ENCODE measurements at regions not wholly inside any gene's neighbourhood (a gene's known extent, or its start where the extent isn't known, plus 50 kb on each side); places are given as distances from the start of the nearest gene placed in this dataset.

DNA sequence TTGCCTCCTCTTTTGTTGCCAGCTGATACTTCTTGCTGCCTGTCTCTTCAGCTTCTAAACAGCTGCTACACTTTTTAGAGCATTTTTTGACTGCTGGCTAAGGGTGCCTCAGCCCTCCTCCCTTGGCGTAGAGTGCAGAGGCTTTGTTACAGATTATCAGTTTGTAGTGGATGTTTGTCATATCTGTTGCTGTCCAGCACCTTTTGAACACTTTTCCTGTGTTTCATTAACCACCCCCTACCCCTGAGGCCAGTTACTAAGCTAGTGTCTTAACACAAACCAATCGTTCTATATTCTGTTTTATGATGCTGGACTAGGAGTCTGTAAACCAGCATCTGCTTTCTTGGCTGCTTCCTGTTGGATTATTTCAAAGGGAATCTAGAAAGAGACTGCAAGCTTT, 441.5 kb downstream of the DNAH5 start:
- no peak for TF ChIP-seq CTCF (IDR thresholded peaks at IDR 0.05)
- TF ChIP-seq, protein P1, sequence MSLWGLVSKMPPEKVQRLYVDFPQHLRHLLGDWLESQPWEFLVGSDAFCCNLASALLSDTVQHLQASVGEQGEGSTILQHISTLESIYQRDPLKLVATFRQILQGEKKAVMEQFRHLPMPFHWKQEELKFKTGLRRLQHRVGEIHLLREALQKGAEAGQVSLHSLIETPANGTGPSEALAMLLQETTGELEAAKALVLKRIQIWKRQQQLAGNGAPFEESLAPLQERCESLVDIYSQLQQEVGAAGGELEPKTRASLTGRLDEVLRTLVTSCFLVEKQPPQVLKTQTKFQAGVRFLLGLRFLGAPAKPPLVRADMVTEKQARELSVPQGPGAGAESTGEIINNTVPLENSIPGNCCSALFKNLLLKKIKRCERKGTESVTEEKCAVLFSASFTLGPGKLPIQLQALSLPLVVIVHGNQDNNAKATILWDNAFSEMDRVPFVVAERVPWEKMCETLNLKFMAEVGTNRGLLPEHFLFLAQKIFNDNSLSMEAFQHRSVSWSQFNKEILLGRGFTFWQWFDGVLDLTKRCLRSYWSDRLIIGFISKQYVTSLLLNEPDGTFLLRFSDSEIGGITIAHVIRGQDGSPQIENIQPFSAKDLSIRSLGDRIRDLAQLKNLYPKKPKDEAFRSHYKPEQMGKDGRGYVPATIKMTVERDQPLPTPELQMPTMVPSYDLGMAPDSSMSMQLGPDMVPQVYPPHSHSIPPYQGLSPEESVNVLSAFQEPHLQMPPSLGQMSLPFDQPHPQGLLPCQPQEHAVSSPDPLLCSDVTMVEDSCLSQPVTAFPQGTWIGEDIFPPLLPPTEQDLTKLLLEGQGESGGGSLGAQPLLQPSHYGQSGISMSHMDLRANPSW (CRISPR knock-in tag; conservative IDR thresholded peaks at IDR 0.05; ENCODE audit: low read depth) = no peak

Measured in WTC11 (cell line).